Vagina (tissue), 2 donors: ENCODE measurements at regions not wholly inside any gene's neighbourhood (a gene's known extent, or its start where the extent isn't known, plus 50 kb on each side); places are given as distances from the start of the nearest gene placed in this dataset.

ENCODE experiments used
- POLR2A ChIP-seq, 2 donors: fragments of 450-650 bp; IDR thresholded peaks; one replicate each; pipeline ENCODE4 v1.6.1; 2017; ENCODE audit warnings: antibody characterized with exemption in 2 of 2, mild to moderate bottlenecking in 2 of 2, moderate library complexity in 2 of 2
- POLR2AphosphoS5 ChIP-seq, 2 donors: sonication (generic); formaldehyde crosslinking; IDR thresholded peaks; one replicate each; pipeline ENCODE4 v1.9.0; 2017; ENCODE audit warnings: antibody characterized with exemption in 2 of 2, mild to moderate bottlenecking in 2 of 2, low read depth in 1 of 2; ENCODE audit not compliant: insufficient read depth in 1 of 2

- TF ChIP-seq POLR2A (IDR thresholded peaks at IDR 0.05) (no peak), POLR2AphosphoS5 (IDR thresholded peaks at IDR 0.05; ENCODE audit: insufficient read depth in 1 of 2, low read depth in 1 of 2) (no peak)
Measured at GRCh38 chr2:67013821-67014220, 383.3 kb upstream of the ETAA1 start.
